G401 (cell line): ENCODE measurements at regions not wholly inside any gene's neighbourhood (a gene's known extent, or its start where the extent isn't known, plus 50 kb on each side); places are given as distances from the start of the nearest gene placed in this dataset.

Experiments
- DNase-seq: peaks from one replicate; pipeline ENCODE4 v3.0.0-alpha.2; 2015; ENCODE audit warnings: low spot score
- in situ Hi-C: cut with HindIII; loops from 2 replicates; pipeline ENCODE4 v1.10.0; 2016; ENCODE audit warnings: low sequenced_read_pairs, mixed read lengths

- no peak for DNase-seq
- in situ Hi-C loops, result no loop called here
Measured at GRCh38 chr5:156274453-156274852, 52.5 kb upstream of the SGCD start.
